ENCODE measurements at regions not wholly inside any gene's neighbourhood (a gene's known extent, or its start where the extent isn't known, plus 50 kb on each side); places are given as distances from the start of the nearest gene placed in this dataset.

DNA sequence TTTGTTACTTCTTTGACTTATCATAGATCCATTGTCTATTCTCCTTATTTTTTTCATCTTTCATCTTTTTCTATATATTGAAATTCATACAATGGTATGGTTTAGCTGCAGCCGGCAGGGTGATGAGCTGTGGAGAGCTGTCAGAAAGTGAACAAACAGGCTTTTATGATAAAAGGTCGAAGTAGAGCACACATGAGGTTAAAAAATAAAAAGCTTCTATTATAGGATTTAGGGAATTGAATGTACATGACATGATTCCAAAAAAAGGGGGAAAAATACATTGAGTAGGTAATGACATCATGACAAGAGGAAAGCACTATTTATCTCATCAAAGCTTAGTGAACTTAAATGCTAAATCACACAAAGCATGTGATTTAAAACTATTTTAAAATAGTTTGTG, 884.8 kb downstream of the METTL15 start:
- Histone ChIP-seq H3K36me3 (ENCODE audit: insufficient read depth, low read length) (no peaks in the 10 kb centered on the region), H3K9ac (ENCODE audit: low read length) (no peak overlapping the region), H3K27ac (ENCODE audit: low read depth, low read length) (no peak overlapping the region), H4K20me1 (ENCODE audit: insufficient read depth, low read length) (no peaks in the 10 kb centered on the region), H3K9me3 (ENCODE audit: insufficient read depth, low read depth, low read length) (no peaks in the 10 kb centered on the region), H2AFZ (ENCODE audit: low read depth, low read length) (no peak overlapping the region), H3K27me3 (ENCODE audit: insufficient read depth, low read length) (no peaks in the 10 kb centered on the region), H3K4me1 (ENCODE audit: insufficient read depth, low read length) (no peaks in the 10 kb centered on the region), H3K4me3 (ENCODE audit: insufficient read depth, low read depth, low read length) (no peak overlapping the region), H3K4me2 (ENCODE audit: low read length) (no peak overlapping the region), H3K79me2 (ENCODE audit: insufficient read depth, low read length) (no peaks in the 10 kb centered on the region)
- TF ChIP-seq, protein P1, sequence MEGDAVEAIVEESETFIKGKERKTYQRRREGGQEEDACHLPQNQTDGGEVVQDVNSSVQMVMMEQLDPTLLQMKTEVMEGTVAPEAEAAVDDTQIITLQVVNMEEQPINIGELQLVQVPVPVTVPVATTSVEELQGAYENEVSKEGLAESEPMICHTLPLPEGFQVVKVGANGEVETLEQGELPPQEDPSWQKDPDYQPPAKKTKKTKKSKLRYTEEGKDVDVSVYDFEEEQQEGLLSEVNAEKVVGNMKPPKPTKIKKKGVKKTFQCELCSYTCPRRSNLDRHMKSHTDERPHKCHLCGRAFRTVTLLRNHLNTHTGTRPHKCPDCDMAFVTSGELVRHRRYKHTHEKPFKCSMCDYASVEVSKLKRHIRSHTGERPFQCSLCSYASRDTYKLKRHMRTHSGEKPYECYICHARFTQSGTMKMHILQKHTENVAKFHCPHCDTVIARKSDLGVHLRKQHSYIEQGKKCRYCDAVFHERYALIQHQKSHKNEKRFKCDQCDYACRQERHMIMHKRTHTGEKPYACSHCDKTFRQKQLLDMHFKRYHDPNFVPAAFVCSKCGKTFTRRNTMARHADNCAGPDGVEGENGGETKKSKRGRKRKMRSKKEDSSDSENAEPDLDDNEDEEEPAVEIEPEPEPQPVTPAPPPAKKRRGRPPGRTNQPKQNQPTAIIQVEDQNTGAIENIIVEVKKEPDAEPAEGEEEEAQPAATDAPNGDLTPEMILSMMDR (IDR thresholded peaks at IDR 0.05; ENCODE audit: insufficient read depth, low read depth, low read length), result no peak
- no peak for TF ChIP-seq EZH2 (IDR thresholded peaks at IDR 0.05; ENCODE audit: insufficient read depth, low read length)
- DNase-seq (ENCODE audit: low read depth) (no peak), FAIRE-seq (no peak)
- Mint-ChIP-seq H3K9me3 (ENCODE audit: unreplicated experiment) (no peaks in the 10 kb centered on the region), H3K27me3 (ENCODE audit: low read depth, unreplicated experiment) (no peaks in the 10 kb centered on the region), H3K4me3 (ENCODE audit: unreplicated experiment) (no peak overlapping the region), H3K4me1 (ENCODE audit: low read depth, unreplicated experiment) (no peaks in the 10 kb centered on the region), H3K27ac (ENCODE audit: unreplicated experiment) (no peak overlapping the region), H3K36me3 (ENCODE audit: low read depth, unreplicated experiment) (no peaks in the 10 kb centered on the region)

DNA sequence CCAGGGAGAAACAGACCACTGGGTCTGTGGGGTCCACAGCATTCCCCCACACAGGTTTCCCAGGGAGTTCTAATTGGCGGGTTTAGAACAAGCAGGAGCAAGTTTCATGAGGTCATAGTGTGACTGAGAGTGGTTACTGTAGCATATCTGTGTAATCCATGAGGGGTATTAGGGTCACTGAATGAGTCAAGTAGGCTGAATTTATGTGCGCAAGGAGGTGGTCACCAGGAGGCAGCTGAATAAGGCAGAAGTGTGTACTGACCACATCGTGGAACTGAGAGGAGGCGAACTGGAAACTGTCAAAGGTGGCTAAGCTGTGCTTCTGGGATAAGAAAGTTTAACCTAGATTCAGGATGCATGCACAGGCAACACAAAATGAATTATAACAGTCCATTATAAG, 876.0 kb downstream of the METTL15 start:
- H3K4me2 ChIP-seq (ENCODE audit: low read length), result no peak overlapping the region
- H3K27me3 Mint-ChIP-seq (ENCODE audit: low read depth, unreplicated experiment), result no peaks in the 10 kb centered on the region
- DNase-seq (ENCODE audit: low read depth), result no peak
- no peak overlapping the region for H2AFZ ChIP-seq (ENCODE audit: low read depth, low read length)
- no peaks in the 10 kb centered on the region for H3K79me2 ChIP-seq (ENCODE audit: insufficient read depth, low read length)
- no peaks in the 10 kb centered on the region for H3K9me3 ChIP-seq (ENCODE audit: insufficient read depth, low read depth, low read length)
- no peaks in the 10 kb centered on the region for H3K9me3 Mint-ChIP-seq (ENCODE audit: unreplicated experiment)
- H3K9ac ChIP-seq (ENCODE audit: low read length), result no peak overlapping the region
- FAIRE-seq, result no peak
- H3K27me3 ChIP-seq (ENCODE audit: insufficient read depth, low read length), result no peaks in the 10 kb centered on the region
- H3K4me3 Mint-ChIP-seq (ENCODE audit: unreplicated experiment), result no peak overlapping the region
- peaks cover 2% of the 10 kb centered on the region for H3K4me1 ChIP-seq (ENCODE audit: insufficient read depth, low read length)
- no peak overlapping the region for H3K4me3 ChIP-seq (ENCODE audit: insufficient read depth, low read depth, low read length)
- no peak overlapping the region for H3K27ac ChIP-seq (ENCODE audit: low read depth, low read length)
- TF ChIP-seq, protein P1 (IDR thresholded peaks at IDR 0.05; ENCODE audit: insufficient read depth, low read depth, low read length), result no peak
- no peak for TF ChIP-seq EZH2 (IDR thresholded peaks at IDR 0.05; ENCODE audit: insufficient read depth, low read length)
- H3K36me3 ChIP-seq (ENCODE audit: insufficient read depth, low read length), result no peaks in the 10 kb centered on the region
- H3K36me3 Mint-ChIP-seq (ENCODE audit: low read depth, unreplicated experiment), result no peaks in the 10 kb centered on the region
- H3K27ac Mint-ChIP-seq (ENCODE audit: unreplicated experiment), result no peak overlapping the region
- peaks cover 4% of the 10 kb centered on the region for H3K4me1 Mint-ChIP-seq (ENCODE audit: low read depth, unreplicated experiment)
- H4K20me1 ChIP-seq (ENCODE audit: insufficient read depth, low read length), result no peaks in the 10 kb centered on the region

DNA sequence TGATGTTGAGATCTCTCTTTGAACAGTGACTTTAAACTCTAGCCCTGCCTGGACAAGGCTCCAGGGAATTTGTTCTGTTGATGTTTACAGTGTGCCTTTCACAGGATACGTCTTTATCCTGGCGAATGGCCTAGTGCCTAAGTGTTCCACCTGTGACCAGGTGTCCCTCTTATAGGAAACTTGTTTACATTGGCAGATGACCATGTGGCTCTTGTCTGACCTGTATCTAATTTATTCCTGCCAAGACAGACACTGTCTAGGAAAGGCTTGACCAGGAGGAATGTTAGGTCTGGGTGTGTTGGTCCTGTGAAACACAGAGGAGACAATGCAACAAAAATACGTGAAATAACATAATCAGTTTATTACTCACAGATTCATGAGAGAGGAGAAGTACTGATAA, 875.6 kb downstream of the METTL15 start:
- H3K4me3 ChIP-seq (ENCODE audit: insufficient read depth, low read depth, low read length), result no peak overlapping the region
- no peak overlapping the region for H3K9ac ChIP-seq (ENCODE audit: low read length)
- H3K79me2 ChIP-seq (ENCODE audit: insufficient read depth, low read length), result no peaks in the 10 kb centered on the region
- Mint-ChIP-seq H3K4me3 (ENCODE audit: unreplicated experiment) (no peak overlapping the region), H3K4me1 (ENCODE audit: low read depth, unreplicated experiment) (peaks cover 4% of the 10 kb centered on the region), H3K36me3 (ENCODE audit: low read depth, unreplicated experiment) (no peaks in the 10 kb centered on the region), H3K9me3 (ENCODE audit: unreplicated experiment) (no peaks in the 10 kb centered on the region), H3K27ac (ENCODE audit: unreplicated experiment) (no peak overlapping the region), H3K27me3 (ENCODE audit: low read depth, unreplicated experiment) (no peaks in the 10 kb centered on the region)
- no peaks in the 10 kb centered on the region for H3K9me3 ChIP-seq (ENCODE audit: insufficient read depth, low read depth, low read length)
- DNase-seq (ENCODE audit: low read depth) (no peak), FAIRE-seq (no peak)
- no peak overlapping the region for H2AFZ ChIP-seq (ENCODE audit: low read depth, low read length)
- no peak overlapping the region for H3K27ac ChIP-seq (ENCODE audit: low read depth, low read length)
- no peak for TF ChIP-seq EZH2 (IDR thresholded peaks at IDR 0.05; ENCODE audit: insufficient read depth, low read length)
- TF ChIP-seq, protein P1 (IDR thresholded peaks at IDR 0.05; ENCODE audit: insufficient read depth, low read depth, low read length), result no peak
- no peaks in the 10 kb centered on the region for H3K27me3 ChIP-seq (ENCODE audit: insufficient read depth, low read length)
- H3K4me1 ChIP-seq (ENCODE audit: insufficient read depth, low read length), result peaks cover 2% of the 10 kb centered on the region
- no peak overlapping the region for H3K4me2 ChIP-seq (ENCODE audit: low read length)
- H3K36me3 ChIP-seq (ENCODE audit: insufficient read depth, low read length), result no peaks in the 10 kb centered on the region
- no peaks in the 10 kb centered on the region for H4K20me1 ChIP-seq (ENCODE audit: insufficient read depth, low read length)
